ENCODE measurements at regions not wholly inside any gene's neighbourhood (a gene's known extent, or its start where the extent isn't known, plus 50 kb on each side); places are given as distances from the start of the nearest gene placed in this dataset.
"Not testable (repeated sequence)": the region's sequence is repeated elsewhere in the genome, so short reads cannot be mapped to it uniquely, and the experiment has no call there.

GRCh38 chr16:46519063-46519462 lies 102.1 kb downstream of the SHCBP1 start:
- DNase-seq (ENCODE audit: low spot score): no peak

GRCh38 chr16:46496701-46497100 lies 124.5 kb downstream of the SHCBP1 start:
- no peak for DNase-seq (ENCODE audit: low spot score)

- DNase-seq (ENCODE audit: low spot score): no peak
Observed at GRCh38 chr16:46482895-46483294, 138.3 kb downstream of the SHCBP1 start.

GRCh38 chr16:46466239-46466638 lies 154.9 kb downstream of the SHCBP1 start:
- DNase-seq (ENCODE audit: low spot score): no peak

- not testable (repeated sequence) for DNase-seq (ENCODE audit: low spot score)
Observed at GRCh38 chr16:46454801-46455200, 166.4 kb downstream of the SHCBP1 start.

GRCh38 chr16:46428108-46429061 lies 192.8 kb downstream of the SHCBP1 start:
- DNase-seq (ENCODE audit: low spot score): no peak

GRCh38 chr16:46427340-46428107 lies 193.7 kb downstream of the SHCBP1 start:
- DNase-seq (ENCODE audit: low spot score): no peak

- no peak for DNase-seq (ENCODE audit: low spot score)
Observed at GRCh38 chr16:46426336-46426735, 194.8 kb downstream of the SHCBP1 start.

- DNase-seq (ENCODE audit: low spot score): no peak
Observed at GRCh38 chr16:46404028-46404427, 217.2 kb downstream of the SHCBP1 start.

GRCh38 chr16:46398559-46398958 lies 222.6 kb downstream of the SHCBP1 start:
- DNase-seq (ENCODE audit: low spot score): peak; percentile 48

GRCh38 chr16:46396883-46397270 lies 224.3 kb downstream of the SHCBP1 start:
- not testable (repeated sequence) for DNase-seq (ENCODE audit: low spot score)

- peak; percentile 39 for DNase-seq (ENCODE audit: low spot score)
Observed at GRCh38 chr16:46396131-46396882, 224.9 kb downstream of the SHCBP1 start.

GRCh38 chr16:46395391-46395921 lies 225.7 kb downstream of the SHCBP1 start:
- not testable (repeated sequence) for DNase-seq (ENCODE audit: low spot score)

- not testable (repeated sequence) for DNase-seq (ENCODE audit: low spot score)
Observed at GRCh38 chr16:46394963-46395362, 226.2 kb downstream of the SHCBP1 start.

GRCh38 chr16:46394149-46394548 lies 227.0 kb downstream of the SHCBP1 start:
- not testable (repeated sequence) for DNase-seq (ENCODE audit: low spot score)

GRCh38 chr16:46392930-46393722 lies 228.1 kb downstream of the SHCBP1 start:
- peak; percentile 70 for DNase-seq (ENCODE audit: low spot score)

GRCh38 chr16:46390660-46391462 lies 230.3 kb downstream of the SHCBP1 start:
- peak; percentile 86 for DNase-seq (ENCODE audit: low spot score)

- peak; percentile 98 for DNase-seq (ENCODE audit: low spot score)
Observed at GRCh38 chr16:46389561-46390041, 231.6 kb downstream of the SHCBP1 start.

- DNase-seq (ENCODE audit: low spot score): not testable (repeated sequence)
Observed at GRCh38 chr16:46388939-46389491, 232.2 kb downstream of the SHCBP1 start.
